NB4 (cell line): ENCODE measurements at regions not wholly inside any gene's neighbourhood (a gene's known extent, or its start where the extent isn't known, plus 50 kb on each side); places are given as distances from the start of the nearest gene placed in this dataset.

Experiments used
- DNase-seq: peaks from one replicate; pipeline ENCODE4 v3.0.0; 2010; ENCODE audit warnings: low read depth
- H3K4me3 ChIP-seq: one replicate; pipeline ENCODE4 v1.5.1; 2011; ENCODE audit warnings: mild to moderate bottlenecking, low read depth, low read length, moderate library complexity
- CTCF ChIP-seq: IDR thresholded peaks from one replicate; pipeline ENCODE4 v1.5.1; 2012; ENCODE audit warnings: low read depth, low read length
- MAX ChIP-seq: IDR thresholded peaks from 2 replicates; pipeline ENCODE4 v1.6.1; 2011; ENCODE audit warnings: low read depth, low read length
- MYC ChIP-seq: IDR thresholded peaks from 2 replicates; pipeline ENCODE4 v1.6.1; 2011; ENCODE audit warnings: low read depth, low read length
- POLR2A ChIP-seq: IDR thresholded peaks from 2 replicates; pipeline ENCODE4 v1.6.1; 2011; ENCODE audit warnings: mild to moderate bottlenecking; ENCODE audit not compliant: insufficient read length; ENCODE audit errors: extremely low read depth

GRCh38 chr10:25815999-25816768, 117.8 kb upstream of the MYO3A start:
- TF ChIP-seq MAX (no peak), MYC (no peak), POLR2A (no peak), CTCF (no peak)
- DNase-seq = no peak
- no peak overlapping the region for H3K4me3 ChIP-seq

- no peak for TF ChIP-seq MAX
- no peak for TF ChIP-seq POLR2A
- TF ChIP-seq CTCF = no peak
- no peak for TF ChIP-seq MYC
- DNase-seq = no peak
- no peak overlapping the region for H3K4me3 ChIP-seq
Measured at GRCh38 chr10:25817200-25817599, 116.8 kb upstream of the MYO3A start.

- no peak for DNase-seq
- no peak overlapping the region for H3K4me3 ChIP-seq
- no peak for TF ChIP-seq MAX
- TF ChIP-seq MYC = no peak
- TF ChIP-seq CTCF = no peak
- no peak for TF ChIP-seq POLR2A
Measured at GRCh38 chr10:25818751-25819150, 115.3 kb upstream of the MYO3A start.

GRCh38 chr10:25820472-25820871, 113.6 kb upstream of the MYO3A start:
- DNase-seq = no peak
- H3K4me3 ChIP-seq = no peak overlapping the region
- TF ChIP-seq CTCF (no peak), MAX (no peak), POLR2A (no peak), MYC (no peak)

GRCh38 chr10:25820874-25821273, 113.2 kb upstream of the MYO3A start:
- H3K4me3 ChIP-seq = no peak overlapping the region
- TF ChIP-seq POLR2A (no peak), MAX (no peak), CTCF (no peak), MYC (no peak)
- no peak for DNase-seq
